ENCODE measurements at regions not wholly inside any gene's neighbourhood (a gene's known extent, or its start where the extent isn't known, plus 50 kb on each side); places are given as distances from the start of the nearest gene placed in this dataset.

DNA sequence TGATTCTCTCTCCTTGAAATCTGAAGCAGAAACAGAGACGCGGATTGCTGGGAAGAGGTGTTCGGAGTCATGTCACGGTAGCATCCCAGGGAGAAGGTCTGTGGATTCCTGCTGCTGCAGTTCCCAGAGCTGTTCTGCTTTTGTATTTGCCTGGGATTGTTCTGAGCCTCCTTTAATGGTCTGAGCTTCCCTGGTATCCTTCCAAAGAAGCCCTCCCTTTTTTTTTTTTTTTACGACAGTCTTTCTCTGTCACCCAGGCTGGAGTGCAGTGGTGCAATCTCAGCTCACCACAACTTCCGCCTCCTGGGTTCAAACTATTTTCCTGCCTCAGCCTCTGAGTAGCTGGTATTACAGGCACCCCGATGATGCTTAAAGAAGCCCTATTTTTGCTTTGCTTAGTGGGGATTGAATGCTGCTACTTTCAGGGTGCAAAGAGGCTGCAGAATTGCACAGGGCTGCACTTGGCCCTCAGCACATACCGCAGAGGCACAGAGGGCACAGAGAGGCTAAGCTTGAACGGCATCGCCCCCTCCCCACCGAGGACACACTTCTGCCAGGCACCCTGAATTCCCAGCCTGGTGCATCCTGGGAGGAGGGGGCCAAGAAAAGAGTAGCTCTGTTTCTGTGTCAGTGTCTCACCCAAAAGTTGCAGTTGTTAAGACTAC, 208.6 kb upstream of the GALNT17 start:
- TF ChIP-seq, protein P1, sequence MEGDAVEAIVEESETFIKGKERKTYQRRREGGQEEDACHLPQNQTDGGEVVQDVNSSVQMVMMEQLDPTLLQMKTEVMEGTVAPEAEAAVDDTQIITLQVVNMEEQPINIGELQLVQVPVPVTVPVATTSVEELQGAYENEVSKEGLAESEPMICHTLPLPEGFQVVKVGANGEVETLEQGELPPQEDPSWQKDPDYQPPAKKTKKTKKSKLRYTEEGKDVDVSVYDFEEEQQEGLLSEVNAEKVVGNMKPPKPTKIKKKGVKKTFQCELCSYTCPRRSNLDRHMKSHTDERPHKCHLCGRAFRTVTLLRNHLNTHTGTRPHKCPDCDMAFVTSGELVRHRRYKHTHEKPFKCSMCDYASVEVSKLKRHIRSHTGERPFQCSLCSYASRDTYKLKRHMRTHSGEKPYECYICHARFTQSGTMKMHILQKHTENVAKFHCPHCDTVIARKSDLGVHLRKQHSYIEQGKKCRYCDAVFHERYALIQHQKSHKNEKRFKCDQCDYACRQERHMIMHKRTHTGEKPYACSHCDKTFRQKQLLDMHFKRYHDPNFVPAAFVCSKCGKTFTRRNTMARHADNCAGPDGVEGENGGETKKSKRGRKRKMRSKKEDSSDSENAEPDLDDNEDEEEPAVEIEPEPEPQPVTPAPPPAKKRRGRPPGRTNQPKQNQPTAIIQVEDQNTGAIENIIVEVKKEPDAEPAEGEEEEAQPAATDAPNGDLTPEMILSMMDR (IDR thresholded peaks at IDR 0.05; ENCODE audit: low read depth, low read length), result no peak
- Histone ChIP-seq H3K4me3 (ENCODE audit: low read depth, low read length) (no peak overlapping the region), H3K9me3 (ENCODE audit: control insufficient read depth, insufficient read depth, low read length) (peaks cover 55% of the 10 kb centered on the region), H3K27me3 (ENCODE audit: control insufficient read depth, insufficient read depth, low read length) (no peaks in the 10 kb centered on the region), H3K27ac (ENCODE audit: low read depth, low read length) (no peak overlapping the region)
- POLR2A ChIA-PET, result no interaction called here
- CTCF ChIA-PET, result no interaction called here
- DNase-seq (ENCODE audit: low read depth, low spot score), result no peak

DNA sequence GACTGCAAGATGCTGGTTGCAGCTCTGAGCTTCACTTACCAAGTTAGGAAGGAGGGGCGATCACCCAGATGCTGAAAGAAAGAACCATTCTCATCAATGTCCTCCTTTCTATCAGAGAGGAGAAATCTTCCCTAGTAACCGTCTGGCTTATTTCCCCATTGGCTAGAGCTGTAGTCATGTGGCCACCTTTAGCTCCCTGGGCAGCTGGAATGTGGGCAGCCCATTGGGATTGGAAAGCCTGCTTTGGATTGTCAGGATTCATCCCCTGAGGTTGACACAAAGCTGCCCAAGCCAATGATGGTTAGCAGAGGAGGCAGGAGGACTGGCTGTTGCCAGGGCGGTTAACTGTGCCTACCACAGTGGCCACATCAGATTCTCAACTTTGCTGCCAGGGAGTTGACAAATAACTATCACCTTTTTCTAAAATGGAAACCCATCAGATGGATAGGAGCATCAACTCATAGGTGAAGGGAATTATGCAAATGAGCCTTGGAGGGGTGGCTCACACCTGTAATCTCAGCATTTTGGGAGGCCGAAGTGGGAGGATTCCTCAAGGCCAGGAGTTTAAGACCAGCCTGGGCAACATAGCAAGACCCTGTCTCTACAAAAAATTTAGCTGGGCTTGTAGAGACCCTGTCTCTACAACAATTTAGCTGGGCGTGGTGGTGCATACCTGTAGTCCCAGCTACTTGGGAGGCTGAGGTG, 206.4 kb upstream of the GALNT17 start:
- DNase-seq (ENCODE audit: low read depth, low spot score), result no peak
- POLR2A ChIA-PET, result no interaction called here
- Histone ChIP-seq H3K27me3 (ENCODE audit: control insufficient read depth, insufficient read depth, low read length) (no peaks in the 10 kb centered on the region), H3K9me3 (ENCODE audit: control insufficient read depth, insufficient read depth, low read length) (peaks cover 46% of the 10 kb centered on the region), H3K4me3 (ENCODE audit: low read depth, low read length) (no peak overlapping the region), H3K27ac (ENCODE audit: low read depth, low read length) (no peak overlapping the region)
- TF ChIP-seq, protein P1 (IDR thresholded peaks at IDR 0.05; ENCODE audit: low read depth, low read length), result no peak
- CTCF ChIA-PET, result no interaction called here

GRCh38 chr7:70926666-70927065, 205.3 kb upstream of the GALNT17 start:
- POLR2A ChIA-PET, result no interaction called here
- CTCF ChIA-PET, result no interaction called here
- Histone ChIP-seq H3K27ac (ENCODE audit: low read depth, low read length) (no peak overlapping the region), H3K9me3 (ENCODE audit: control insufficient read depth, insufficient read depth, low read length) (peaks cover 41% of the 10 kb centered on the region), H3K4me3 (ENCODE audit: low read depth, low read length) (no peak overlapping the region), H3K27me3 (ENCODE audit: control insufficient read depth, insufficient read depth, low read length) (no peaks in the 10 kb centered on the region)
- DNase-seq (ENCODE audit: low read depth, low spot score), result no peak
- TF ChIP-seq, protein P1 (IDR thresholded peaks at IDR 0.05; ENCODE audit: low read depth, low read length), result no peak

DNA sequence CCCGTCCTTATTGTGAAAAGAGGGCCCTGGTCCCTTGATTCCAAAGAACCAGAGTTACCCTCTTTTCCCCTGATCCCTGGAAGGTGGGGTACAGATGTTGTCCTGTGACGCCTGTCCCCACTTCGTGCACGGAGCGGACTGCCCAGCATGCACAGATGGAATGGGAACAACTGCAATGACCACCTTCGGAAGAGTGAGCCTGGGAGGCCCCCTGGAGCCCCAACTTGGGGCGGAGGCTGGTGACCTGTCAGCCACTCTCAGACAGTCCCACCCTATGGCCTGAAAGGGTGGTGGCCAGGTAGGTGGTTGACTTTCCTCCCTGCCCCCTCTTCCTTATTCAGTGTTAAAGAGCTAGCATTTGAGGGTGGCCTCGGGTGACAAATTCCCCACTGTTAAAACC, 196.6 kb upstream of the GALNT17 start:
- ChIA-PET POLR2A (no interaction called here), CTCF (no interaction called here)
- H3K27ac ChIP-seq (ENCODE audit: low read depth, low read length), result no peak overlapping the region
- H3K9me3 ChIP-seq (ENCODE audit: control insufficient read depth, insufficient read depth, low read length), result peaks cover 45% of the 10 kb centered on the region
- H3K27me3 ChIP-seq (ENCODE audit: control insufficient read depth, insufficient read depth, low read length), result no peaks in the 10 kb centered on the region
- TF ChIP-seq, protein P1 (IDR thresholded peaks at IDR 0.05; ENCODE audit: low read depth, low read length), result no peak
- DNase-seq (ENCODE audit: low read depth, low spot score), result no peak
- H3K4me3 ChIP-seq (ENCODE audit: low read depth, low read length), result no peak overlapping the region

- no peak for DNase-seq (ENCODE audit: low read depth, low spot score)
- TF ChIP-seq, protein P1 (IDR thresholded peaks at IDR 0.05; ENCODE audit: low read depth, low read length), result no peak
- Histone ChIP-seq H3K27me3 (ENCODE audit: control insufficient read depth, insufficient read depth, low read length) (no peaks in the 10 kb centered on the region), H3K27ac (ENCODE audit: low read depth, low read length) (no peak overlapping the region), H3K4me3 (ENCODE audit: low read depth, low read length) (no peak overlapping the region), H3K9me3 (ENCODE audit: control insufficient read depth, insufficient read depth, low read length) (peaks cover 47% of the 10 kb centered on the region)
- CTCF ChIA-PET, result no interaction called here
- POLR2A ChIA-PET, result no interaction called here
These were observed 196.1 kb upstream of the GALNT17 start for GRCh38 chr7:70935854-70936253.
